Astrocyte (in vitro differentiated cells and primary cell): ENCODE measurements at regions not wholly inside any gene's neighbourhood (a gene's known extent, or its start where the extent isn't known, plus 50 kb on each side); places are given as distances from the start of the nearest gene placed in this dataset.

Experiments
- DNase-seq: peaks from one replicate; pipeline ENCODE4 v3.0.0-alpha.2; 2010; ENCODE audit warnings: low read depth
- FAIRE-seq: peaks from 2 replicates; lab custom pipeline; 2011; peaks lifted over from hg19 to GRCh38; lab: Jason Lieb, UNC
- H2AFZ ChIP-seq: 2 replicates; pipeline ENCODE4 v1.6.0; 2012; ENCODE audit warnings: low read depth, low read length, inconsistent platforms
- H3K27ac ChIP-seq: 2 replicates; pipeline ENCODE4 v1.5.1; 2011; ENCODE audit warnings: low read depth, low read length, inconsistent platforms
- H3K27me3 ChIP-seq: 2 replicates; pipeline ENCODE4 v1.6.0; 2011; ENCODE audit warnings: low read length, inconsistent platforms; ENCODE audit not compliant: insufficient read depth
- H3K36me3 ChIP-seq: 2 replicates; pipeline ENCODE4 v1.5.1; 2011; ENCODE audit warnings: low read length, inconsistent platforms; ENCODE audit not compliant: insufficient read depth
- H3K4me1 ChIP-seq: 2 replicates; pipeline ENCODE4 v1.5.1; 2011; ENCODE audit warnings: low read length, inconsistent platforms; ENCODE audit not compliant: insufficient read depth
- H3K4me2 ChIP-seq: 2 replicates; pipeline ENCODE4 v1.6.0; 2012; ENCODE audit warnings: low read length, inconsistent platforms
- H3K4me3 ChIP-seq: 2 replicates; pipeline ENCODE4 v1.5.1; 2011; ENCODE audit warnings: low read depth, mild to moderate bottlenecking, low read length, inconsistent platforms; ENCODE audit not compliant: insufficient read depth
- H3K79me2 ChIP-seq: 2 replicates; pipeline ENCODE4 v1.6.0; 2012; ENCODE audit warnings: mild to moderate bottlenecking, low read length, inconsistent platforms; ENCODE audit not compliant: insufficient read depth
- H3K9ac ChIP-seq: 2 replicates; pipeline ENCODE4 v1.6.0; 2012; ENCODE audit warnings: mild to moderate bottlenecking, low read length, inconsistent platforms
- H3K9me3 ChIP-seq: 2 replicates; pipeline ENCODE4 v1.5.1; 2012; ENCODE audit warnings: low read depth, mild to moderate bottlenecking, low read length, inconsistent platforms; ENCODE audit not compliant: insufficient read depth
- H4K20me1 ChIP-seq: 2 replicates; pipeline ENCODE4 v1.6.0; 2012; ENCODE audit warnings: low read length, inconsistent platforms; ENCODE audit not compliant: insufficient read depth
- H3K27ac Mint-ChIP-seq: one replicate; pipeline ENCODE4 v1.8.0; 2021; ENCODE audit warnings: mild to moderate bottlenecking, mixed read lengths; ENCODE audit not compliant: unreplicated experiment
- H3K27me3 Mint-ChIP-seq: one replicate; pipeline ENCODE4 v1.8.0; 2021; ENCODE audit warnings: low read depth, mixed read lengths; ENCODE audit not compliant: unreplicated experiment
- H3K36me3 Mint-ChIP-seq: one replicate; pipeline ENCODE4 v1.8.0; 2021; ENCODE audit warnings: low read depth, mixed read lengths; ENCODE audit not compliant: unreplicated experiment
- H3K4me1 Mint-ChIP-seq: one replicate; pipeline ENCODE4 v1.8.0; 2021; ENCODE audit warnings: low read depth, mixed read lengths; ENCODE audit not compliant: unreplicated experiment
- H3K4me3 Mint-ChIP-seq: one replicate; pipeline ENCODE4 v1.8.0; 2021; ENCODE audit warnings: mild to moderate bottlenecking, moderate library complexity, mixed read lengths; ENCODE audit not compliant: unreplicated experiment
- H3K9me3 Mint-ChIP-seq: one replicate; pipeline ENCODE4 v1.8.0; 2021; ENCODE audit warnings: mild to moderate bottlenecking, mixed read lengths; ENCODE audit not compliant: unreplicated experiment
- CTCF ChIP-seq: IDR thresholded peaks from 2 replicates; pipeline ENCODE4 v1.5.1; 2011; ENCODE audit warnings: low read depth, mild to moderate bottlenecking, inconsistent platforms, low read length, moderate library complexity; ENCODE audit not compliant: insufficient read depth
- EZH2 ChIP-seq: IDR thresholded peaks from 2 replicates; pipeline ENCODE4 v1.6.1; 2012; ENCODE audit warnings: mild to moderate bottlenecking, low read length, inconsistent platforms; ENCODE audit not compliant: insufficient read depth

DNA sequence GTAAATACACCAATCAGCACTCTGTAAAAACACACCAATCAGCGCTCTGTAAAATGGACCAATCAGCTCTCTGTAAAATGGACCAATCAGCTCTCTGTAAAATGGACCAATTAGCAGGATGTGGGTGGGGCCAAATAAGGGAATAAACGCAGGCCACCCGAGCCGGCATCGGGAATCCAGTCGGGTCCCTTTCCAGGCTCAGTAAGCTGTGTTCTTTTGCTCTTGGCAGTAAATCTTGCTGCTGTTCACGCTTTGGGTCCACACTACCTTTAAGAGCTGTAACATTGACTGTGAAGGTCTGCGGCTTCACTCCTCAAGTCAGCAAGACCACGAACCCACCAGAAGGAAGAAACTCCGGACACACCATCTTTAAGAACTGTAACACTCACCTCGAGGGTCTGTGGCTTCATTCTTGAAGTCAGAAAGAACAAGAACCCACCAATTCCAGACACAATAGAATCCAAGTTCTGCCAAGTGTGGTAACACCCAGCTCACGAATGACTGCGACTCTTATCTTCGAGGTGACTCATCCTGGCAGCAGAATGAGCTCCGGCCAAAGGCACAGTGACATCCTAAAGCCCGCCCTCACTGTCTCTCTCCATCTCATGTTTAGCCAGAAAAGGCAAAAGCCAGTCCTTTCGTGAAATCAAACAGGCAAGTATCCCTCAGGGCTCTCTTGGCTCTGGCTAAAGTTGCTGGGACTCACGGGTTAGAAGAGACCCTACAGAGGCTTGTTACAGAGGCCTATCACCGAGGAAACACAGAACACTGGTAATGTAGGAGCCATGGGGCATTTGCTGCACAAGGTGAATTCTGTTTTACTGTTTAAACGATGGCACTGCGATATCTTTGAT is 155.2 kb downstream of the FAM43A start:
- H3K27ac Mint-ChIP-seq: no peak overlapping the region
- Histone ChIP-seq H4K20me1 (no peaks in the 10 kb centered on the region), H3K27me3 (no peaks in the 10 kb centered on the region), H3K4me3 (no peak overlapping the region), H3K4me2 (no peak overlapping the region), H3K79me2 (no peaks in the 10 kb centered on the region), H3K36me3 (no peaks in the 10 kb centered on the region), H2AFZ (no peak overlapping the region), H3K9me3 (no peaks in the 10 kb centered on the region), H3K4me1 (no peaks in the 10 kb centered on the region), H3K27ac (no peak overlapping the region), H3K9ac (no peak overlapping the region)
- FAIRE-seq (no peak), DNase-seq (peak; percentile 66)
- no peak for TF ChIP-seq CTCF
- TF ChIP-seq EZH2: no peak
- peaks cover 2% of the 10 kb centered on the region for H3K9me3 Mint-ChIP-seq
- no peak overlapping the region for H3K4me3 Mint-ChIP-seq
- H3K4me1 Mint-ChIP-seq: peaks cover 12% of the 10 kb centered on the region
- H3K27me3 Mint-ChIP-seq: peaks cover 17% of the 10 kb centered on the region
- H3K36me3 Mint-ChIP-seq: peaks cover 2% of the 10 kb centered on the region

GRCh38 chr3:194841515-194841841 is 155.8 kb downstream of the FAM43A start:
- Histone ChIP-seq H3K9me3 (no peaks in the 10 kb centered on the region), H4K20me1 (no peaks in the 10 kb centered on the region), H3K36me3 (no peaks in the 10 kb centered on the region), H2AFZ (no peak overlapping the region), H3K79me2 (no peaks in the 10 kb centered on the region), H3K4me2 (no peak overlapping the region), H3K4me1 (no peaks in the 10 kb centered on the region), H3K27ac (no peak overlapping the region), H3K27me3 (no peaks in the 10 kb centered on the region), H3K4me3 (no peak overlapping the region), H3K9ac (no peak overlapping the region)
- no peak for FAIRE-seq
- TF ChIP-seq EZH2 (no peak), CTCF (no peak)
- no peak for DNase-seq
- Mint-ChIP-seq H3K36me3 (peaks cover 2% of the 10 kb centered on the region), H3K27me3 (peaks cover 12% of the 10 kb centered on the region), H3K9me3 (peaks cover 2% of the 10 kb centered on the region), H3K4me3 (no peak overlapping the region), H3K27ac (no peak overlapping the region), H3K4me1 (peaks cover 12% of the 10 kb centered on the region)

DNA sequence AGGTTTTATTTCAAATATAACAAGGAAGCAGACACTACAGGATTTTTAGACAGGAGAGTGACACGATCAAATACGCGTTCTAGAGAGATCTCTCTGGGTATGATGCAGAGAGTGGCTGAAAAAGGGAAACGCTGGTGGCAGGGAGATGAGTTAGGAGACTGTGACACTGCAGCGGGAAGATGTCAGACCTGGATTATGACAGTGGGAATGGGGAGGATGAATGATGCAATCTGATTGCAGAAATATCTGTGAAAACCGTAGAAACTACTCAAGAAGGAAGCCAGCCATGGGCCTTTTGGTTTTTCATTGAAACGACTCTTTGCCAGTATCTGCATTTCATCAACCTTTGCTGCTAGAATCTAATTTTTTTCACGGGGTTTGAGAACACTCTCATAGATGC is 157.9 kb downstream of the FAM43A start:
- DNase-seq (no peak), FAIRE-seq (no peak)
- Mint-ChIP-seq H3K4me1 (peaks cover 11% of the 10 kb centered on the region), H3K4me3 (no peak overlapping the region), H3K9me3 (peaks cover 2% of the 10 kb centered on the region), H3K27ac (no peak overlapping the region), H3K27me3 (peaks cover 5% of the 10 kb centered on the region), H3K36me3 (peaks cover 2% of the 10 kb centered on the region)
- H3K4me1 ChIP-seq: no peaks in the 10 kb centered on the region
- no peaks in the 10 kb centered on the region for H4K20me1 ChIP-seq
- no peaks in the 10 kb centered on the region for H3K27me3 ChIP-seq
- no peaks in the 10 kb centered on the region for H3K36me3 ChIP-seq
- no peak overlapping the region for H3K9ac ChIP-seq
- no peaks in the 10 kb centered on the region for H3K79me2 ChIP-seq
- no peak for TF ChIP-seq EZH2
- TF ChIP-seq CTCF: no peak
- H3K27ac ChIP-seq: no peak overlapping the region
- no peak overlapping the region for H2AFZ ChIP-seq
- no peaks in the 10 kb centered on the region for H3K9me3 ChIP-seq
- no peak overlapping the region for H3K4me2 ChIP-seq
- H3K4me3 ChIP-seq: no peak overlapping the region
